Smooth muscle cell (in vitro differentiated cells): ENCODE measurements at regions not wholly inside any gene's neighbourhood (a gene's known extent, or its start where the extent isn't known, plus 50 kb on each side); places are given as distances from the start of the nearest gene placed in this dataset.

Source experiments
- DNase-seq: peaks from one replicate; lab custom pipeline; 2025; ENCODE audit not compliant: unreplicated experiment; lab: John Stamatoyannopoulos, UW
- H2AFZ ChIP-seq: fragments of 200-600 bp; sonication (generic); 2 replicates; pipeline ENCODE4 v1.6.0; 2016; ENCODE audit warnings: antibody characterized with exemption, low read depth, mild to moderate bottlenecking
- H3F3A ChIP-seq: fragments of 200-600 bp; sonication (generic); 2 replicates; pipeline ENCODE4 v1.6.0; 2017; ENCODE audit warnings: antibody characterized with exemption, low read depth
- H3K27ac ChIP-seq: fragments of 200-600 bp; sonication (generic); 2 replicates; pipeline ENCODE4 v1.5.1; 2016; ENCODE audit warnings: low read depth, mild to moderate bottlenecking
- H3K27me3 ChIP-seq: fragments of 200-600 bp; sonication (generic); 2 replicates; pipeline ENCODE4 v1.6.1; 2016; ENCODE audit warnings: low read depth, mild to moderate bottlenecking
- H3K36me3 ChIP-seq: fragments of 200-600 bp; sonication (generic); 2 replicates; pipeline ENCODE4 v1.5.1; 2016; ENCODE audit warnings: low read depth
- H3K4me1 ChIP-seq: fragments of 200-600 bp; sonication (generic); 2 replicates; pipeline ENCODE4 v1.5.1; 2016; ENCODE audit warnings: low read depth
- H3K4me2 ChIP-seq: fragments of 200-600 bp; sonication (generic); 2 replicates; pipeline ENCODE4 v1.6.0; 2016; ENCODE audit warnings: mild to moderate bottlenecking
- H3K4me3 ChIP-seq: fragments of 200-600 bp; sonication (generic); 2 replicates; pipeline ENCODE4 v1.5.1; 2016; ENCODE audit warnings: mild to moderate bottlenecking
- H3K79me2 ChIP-seq: fragments of 200-600 bp; sonication (generic); 2 replicates; pipeline ENCODE4 v1.6.0; 2016; ENCODE audit warnings: low read depth, mild to moderate bottlenecking
- H3K9ac ChIP-seq: fragments of 200-600 bp; sonication (generic); 2 replicates; pipeline ENCODE4 v1.6.0; 2016; ENCODE audit warnings: low read depth
- H3K9me3 ChIP-seq: fragments of 200-600 bp; sonication (generic); replicated peaks from 2 replicates; pipeline ENCODE4 v1.5.1; 2016; ENCODE audit warnings: low read depth
- H4K20me1 ChIP-seq: fragments of 200-600 bp; sonication (generic); 2 replicates; pipeline ENCODE4 v1.6.0; 2016; ENCODE audit warnings: low read depth
- CTCF ChIP-seq: fragments of 200-600 bp; sonication (generic); IDR thresholded peaks from 2 replicates; pipeline ENCODE4 v1.5.1; 2017; ENCODE audit warnings: borderline replicate concordance, mild to moderate bottlenecking, antibody characterized with exemption; ENCODE audit not compliant: insufficient read depth, poor library complexity, severe bottlenecking
- WGBS: methylation state at CpG from one replicate; pipeline ENCODE4 v1.1.7; 2016; ENCODE audit warnings: low lambda C conversion rate; 5-methylcytosine and 5-hydroxymethylcytosine counted together

GRCh38 chr5:155807884-155808576 lies 518.9 kb upstream of the SGCD start:
- Histone ChIP-seq H4K20me1 (no peaks in the 10 kb centered on the region), H3K4me3 (no peak overlapping the region), H2AFZ (no peak overlapping the region), H3K4me2 (no peak overlapping the region), H3K27me3 (peaks cover 6% of the 10 kb centered on the region), H3K36me3 (no peaks in the 10 kb centered on the region), H3K79me2 (no peaks in the 10 kb centered on the region), H3K27ac (no peak overlapping the region), H3F3A (no peaks in the 10 kb centered on the region), H3K9me3 (no peaks in the 10 kb centered on the region), H3K4me1 (no peaks in the 10 kb centered on the region), H3K9ac (no peak overlapping the region)
- TF ChIP-seq CTCF: no peak
- 85% methylated on average over 3 of the region's 3 CpGs for WGBS
- DNase-seq: no peak

- no peaks in the 10 kb centered on the region for H3K4me1 ChIP-seq
Observed at GRCh38 chr5:155815248-155815647, 511.7 kb upstream of the SGCD start.

GRCh38 chr5:155822177-155822576 lies 504.8 kb upstream of the SGCD start:
- no peak for TF ChIP-seq CTCF
- no peaks in the 10 kb centered on the region for H3K9me3 ChIP-seq
- no peaks in the 10 kb centered on the region for H3K36me3 ChIP-seq
- H3F3A ChIP-seq: no peaks in the 10 kb centered on the region
- no peaks in the 10 kb centered on the region for H4K20me1 ChIP-seq
- H3K27ac ChIP-seq: no peak overlapping the region
- 66% methylated on average over 3 of the region's 3 CpGs for WGBS
- no peak for DNase-seq
- H3K79me2 ChIP-seq: no peaks in the 10 kb centered on the region
- no peak overlapping the region for H3K4me3 ChIP-seq
- no peaks in the 10 kb centered on the region for H3K4me1 ChIP-seq
- no peak overlapping the region for H2AFZ ChIP-seq
- no peak overlapping the region for H3K9ac ChIP-seq
- no peak overlapping the region for H3K4me2 ChIP-seq
- H3K27me3 ChIP-seq: peaks cover 15% of the 10 kb centered on the region

More at GRCh38 chr5:155815248-155815647, 511.7 kb upstream of the SGCD start:
- no peak for DNase-seq
- no peaks in the 10 kb centered on the region for H3K36me3 ChIP-seq
- H4K20me1 ChIP-seq: no peaks in the 10 kb centered on the region
- no peaks in the 10 kb centered on the region for H3K9me3 ChIP-seq
- peaks cover 17% of the 10 kb centered on the region for H3K27me3 ChIP-seq
- no peak overlapping the region for H3K4me3 ChIP-seq
- H2AFZ ChIP-seq: no peak overlapping the region
- no peaks in the 10 kb centered on the region for H3K79me2 ChIP-seq
- no peak overlapping the region for H3K9ac ChIP-seq
- no peak overlapping the region for H3K27ac ChIP-seq
- WGBS: 68% methylated on average over 1 of the region's 1 CpG
- H3F3A ChIP-seq: no peaks in the 10 kb centered on the region
- TF ChIP-seq CTCF: no peak
- no peak overlapping the region for H3K4me2 ChIP-seq
